ENCODE measurements at regions not wholly inside any gene's neighbourhood (a gene's known extent, or its start where the extent isn't known, plus 50 kb on each side); places are given as distances from the start of the nearest gene placed in this dataset.
"Not testable (repeated sequence)": the region's sequence is repeated elsewhere in the genome, so short reads cannot be mapped to it uniquely, and the experiment has no call there.

DNA sequence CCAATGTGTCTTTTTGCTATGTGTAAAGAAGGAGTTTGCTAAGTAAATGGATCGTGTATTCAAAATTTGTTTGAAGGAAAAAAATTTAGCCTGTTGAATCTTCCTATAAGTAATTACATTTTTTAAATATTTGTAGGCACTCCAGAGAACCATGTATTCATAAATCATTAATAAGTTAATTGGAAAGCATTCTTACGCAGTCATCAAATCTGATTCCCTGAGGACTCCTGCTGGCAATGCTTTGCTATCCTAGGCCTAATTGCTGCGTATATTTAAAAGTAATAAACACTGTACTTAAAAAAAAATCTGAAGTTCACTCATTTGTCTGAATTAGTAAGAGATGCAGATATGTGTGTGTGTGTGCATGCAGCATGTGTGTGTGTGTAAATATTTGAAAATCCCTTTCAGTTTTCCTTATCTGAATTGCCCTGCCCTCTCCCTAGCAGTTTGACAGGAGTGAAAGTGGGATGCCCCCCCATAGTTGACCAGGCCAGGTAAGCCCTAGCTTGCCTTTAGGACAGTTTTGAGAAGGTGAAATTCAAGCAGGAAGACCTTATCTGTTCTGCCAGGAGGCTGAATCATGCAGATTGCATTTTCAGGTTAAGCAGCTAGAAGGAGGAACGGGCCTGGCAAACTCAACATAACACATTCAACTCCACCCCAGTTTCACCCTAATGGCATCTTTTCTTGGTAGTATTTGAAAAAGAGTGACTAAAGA is 81.2 kb upstream of the DNAH5 start:
- DNase-seq (ENCODE audit: low read depth), result no peak
- TF ChIP-seq, protein P1, sequence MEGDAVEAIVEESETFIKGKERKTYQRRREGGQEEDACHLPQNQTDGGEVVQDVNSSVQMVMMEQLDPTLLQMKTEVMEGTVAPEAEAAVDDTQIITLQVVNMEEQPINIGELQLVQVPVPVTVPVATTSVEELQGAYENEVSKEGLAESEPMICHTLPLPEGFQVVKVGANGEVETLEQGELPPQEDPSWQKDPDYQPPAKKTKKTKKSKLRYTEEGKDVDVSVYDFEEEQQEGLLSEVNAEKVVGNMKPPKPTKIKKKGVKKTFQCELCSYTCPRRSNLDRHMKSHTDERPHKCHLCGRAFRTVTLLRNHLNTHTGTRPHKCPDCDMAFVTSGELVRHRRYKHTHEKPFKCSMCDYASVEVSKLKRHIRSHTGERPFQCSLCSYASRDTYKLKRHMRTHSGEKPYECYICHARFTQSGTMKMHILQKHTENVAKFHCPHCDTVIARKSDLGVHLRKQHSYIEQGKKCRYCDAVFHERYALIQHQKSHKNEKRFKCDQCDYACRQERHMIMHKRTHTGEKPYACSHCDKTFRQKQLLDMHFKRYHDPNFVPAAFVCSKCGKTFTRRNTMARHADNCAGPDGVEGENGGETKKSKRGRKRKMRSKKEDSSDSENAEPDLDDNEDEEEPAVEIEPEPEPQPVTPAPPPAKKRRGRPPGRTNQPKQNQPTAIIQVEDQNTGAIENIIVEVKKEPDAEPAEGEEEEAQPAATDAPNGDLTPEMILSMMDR (IDR thresholded peaks at IDR 0.05; ENCODE audit: control insufficient read depth, extremely low read depth, insufficient read depth), result no peak
- no peak overlapping the region for H3K4me3 ChIP-seq (ENCODE audit: low read depth, low read length)

GRCh38 chr5:14022971-14023370 is 78.5 kb upstream of the DNAH5 start:
- TF ChIP-seq, protein P1 (IDR thresholded peaks at IDR 0.05; ENCODE audit: control insufficient read depth, extremely low read depth, insufficient read depth), result no peak
- no peak overlapping the region for H3K4me3 ChIP-seq (ENCODE audit: low read depth, low read length)
- no peak for DNase-seq (ENCODE audit: low read depth)

DNA sequence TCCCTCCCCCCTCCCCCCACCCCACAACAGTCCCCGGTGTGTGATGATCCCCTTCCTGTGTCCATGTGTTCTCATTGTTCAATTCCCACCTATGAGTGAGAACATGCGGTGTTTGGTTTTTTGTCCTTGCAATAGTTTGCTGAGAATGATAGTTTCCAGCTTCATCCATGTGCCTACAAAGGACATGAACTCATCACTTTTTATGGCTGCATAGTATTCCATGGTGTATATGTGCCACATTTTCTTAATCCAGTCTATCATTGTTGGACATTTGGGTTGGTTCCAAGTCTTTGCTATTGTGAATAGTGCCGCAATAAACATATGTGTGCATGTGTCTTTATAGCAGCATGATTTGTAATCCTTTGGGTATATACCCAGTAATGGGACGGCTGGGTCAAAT is 76.5 kb upstream of the DNAH5 start:
- H3K4me3 ChIP-seq (ENCODE audit: low read depth, low read length); DNase-seq (ENCODE audit: low read depth): not testable (repeated sequence)

- TF ChIP-seq, protein P1 (IDR thresholded peaks at IDR 0.05; ENCODE audit: control insufficient read depth, extremely low read depth, insufficient read depth), result no peak
- no peak overlapping the region for H3K4me3 ChIP-seq (ENCODE audit: low read depth, low read length)
- no peak for DNase-seq (ENCODE audit: low read depth)
Measured at GRCh38 chr5:14019768-14020290, 75.3 kb upstream of the DNAH5 start.

DNA sequence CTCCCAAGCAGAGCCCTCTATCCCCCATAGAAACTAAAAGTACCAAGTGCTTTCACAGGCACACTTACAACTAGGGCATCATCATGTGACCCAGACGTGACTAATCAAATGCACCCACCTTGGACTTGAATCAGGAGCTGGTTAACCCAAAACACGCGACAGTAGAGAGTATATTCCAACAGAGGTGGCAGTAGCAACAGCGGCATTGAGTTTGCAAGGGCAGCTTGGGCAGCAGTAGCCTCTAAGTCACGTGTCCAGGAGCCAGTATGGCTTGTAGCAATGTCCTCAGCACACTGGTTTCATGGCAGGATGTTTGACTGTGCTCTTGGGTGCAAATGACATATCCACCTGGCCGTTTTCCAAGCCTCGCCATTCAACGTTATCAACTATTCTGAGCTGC is 73.4 kb upstream of the DNAH5 start:
- TF ChIP-seq, protein P1 (IDR thresholded peaks at IDR 0.05; ENCODE audit: control insufficient read depth, extremely low read depth, insufficient read depth), result no peak
- DNase-seq (ENCODE audit: low read depth), result no peak
- H3K4me3 ChIP-seq (ENCODE audit: low read depth, low read length), result no peak overlapping the region

DNA sequence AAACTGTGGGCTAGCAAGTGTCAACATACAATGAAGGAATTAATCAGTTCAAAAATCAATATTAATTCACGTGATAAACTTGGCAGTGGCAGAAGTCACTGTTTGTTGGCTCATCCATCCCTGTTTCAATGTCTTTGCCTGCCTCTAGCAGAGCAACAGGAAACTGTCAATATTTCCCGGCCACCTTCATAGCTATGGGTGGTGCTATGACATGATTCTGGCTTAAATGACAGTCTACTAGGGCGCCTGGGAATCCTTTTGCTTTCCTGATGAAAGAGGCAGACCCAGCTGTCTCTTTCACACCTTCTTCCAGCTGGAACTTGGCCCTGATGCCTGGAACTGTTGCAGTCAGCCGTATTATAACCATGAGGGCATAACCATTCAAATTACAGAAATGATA is 72.1 kb upstream of the DNAH5 start:
- H3K4me3 ChIP-seq (ENCODE audit: low read depth, low read length), result no peak overlapping the region
- DNase-seq (ENCODE audit: low read depth), result no peak
- TF ChIP-seq, protein P1 (IDR thresholded peaks at IDR 0.05; ENCODE audit: control insufficient read depth, extremely low read depth, insufficient read depth), result no peak

GRCh38 chr5:14011089-14012020 is 66.9 kb upstream of the DNAH5 start:
- DNase-seq (ENCODE audit: low read depth), result peak; percentile 50
- H3K4me3 ChIP-seq (ENCODE audit: low read depth, low read length), result peak overlapping the region; percentile 67
- TF ChIP-seq, protein P1 (IDR thresholded peaks at IDR 0.05; ENCODE audit: control insufficient read depth, extremely low read depth, insufficient read depth), result peak; percentile 10; the same call in 1 of the 2 replicates
